ENCODE measurements at regions not wholly inside any gene's neighbourhood (a gene's known extent, or its start where the extent isn't known, plus 50 kb on each side); places are given as distances from the start of the nearest gene placed in this dataset.

GRCh38 chr11:93904716-93905115 lies 54.3 kb upstream of the VSTM5 start:
- no CpG with 5 or more reads among the region's 2 CpGs for WGBS (ENCODE audit: insufficient coverage)
- CTCF ChIA-PET, result interaction anchor here (1.5 kb wide), 1 partner anchor 9 kb away, joined by 4 read pairs; no protein-coding TSS in a partner anchor
- intact Hi-C loops (cut with micrococcal nuclease), result no loop called here
- Mint-ChIP-seq H3K27me3 (peaks cover 8% of the 10 kb centered on the region), H3K4me3 (no peak overlapping the region), H3K27ac (no peak overlapping the region), H3K9me3 (ENCODE audit: insufficient read depth) (no peaks in the 10 kb centered on the region), H3K4me1 (no peaks in the 10 kb centered on the region)
- no peak overlapping the region for H3K4me2 ChIP-seq (replicated peaks; ENCODE audit: low read depth, low read length, poor library complexity, severe bottlenecking)
- no peak overlapping the region for H3K4me3 ChIP-seq (ENCODE audit: control extremely low read depth in 1 of 5, extremely low read depth in 1 of 5, insufficient read depth in 1 of 5, low read depth in 2 of 5, low read length in 4 of 5)
- H3K27me3 ChIP-seq (replicated peaks in 1 of 4; ENCODE audit: control extremely low read depth in 1 of 4, control insufficient read depth in 3 of 4, insufficient read depth in 4 of 4, low read length in 3 of 4), result peaks cover 0 to 3% (median 0%) of the 10 kb centered on the region in 4 experiments
- ATAC-seq (ENCODE audit: low read depth) (no peak), DNase-seq (no peak)
- H3K27ac ChIP-seq (ENCODE audit: low read length in 2 of 2), result no peak overlapping the region
- no peaks in the 10 kb centered on the region for H3K79me2 ChIP-seq (ENCODE audit: control insufficient read depth, insufficient read depth, low read length)
- H3K4me1 ChIP-seq (ENCODE audit: control insufficient read depth in 2 of 2, insufficient read depth in 2 of 2, low read length in 2 of 2), result no peaks in the 10 kb centered on the region
- H3K36me3 ChIP-seq (replicated peaks in 1 of 2; ENCODE audit: control extremely low read depth in 1 of 2, control insufficient read depth in 1 of 2, extremely low read depth in 1 of 2, insufficient read depth in 2 of 2, low read length in 1 of 2), result no peaks in the 10 kb centered on the region
- POLR2A ChIA-PET, result no interaction called here
- no peak overlapping the region for H3K9ac ChIP-seq (ENCODE audit: low read length)
- H2AFZ ChIP-seq (ENCODE audit: insufficient read depth, low read depth, low read length, poor library complexity, severe bottlenecking), result no peak overlapping the region
- TF ChIP-seq, protein P1, sequence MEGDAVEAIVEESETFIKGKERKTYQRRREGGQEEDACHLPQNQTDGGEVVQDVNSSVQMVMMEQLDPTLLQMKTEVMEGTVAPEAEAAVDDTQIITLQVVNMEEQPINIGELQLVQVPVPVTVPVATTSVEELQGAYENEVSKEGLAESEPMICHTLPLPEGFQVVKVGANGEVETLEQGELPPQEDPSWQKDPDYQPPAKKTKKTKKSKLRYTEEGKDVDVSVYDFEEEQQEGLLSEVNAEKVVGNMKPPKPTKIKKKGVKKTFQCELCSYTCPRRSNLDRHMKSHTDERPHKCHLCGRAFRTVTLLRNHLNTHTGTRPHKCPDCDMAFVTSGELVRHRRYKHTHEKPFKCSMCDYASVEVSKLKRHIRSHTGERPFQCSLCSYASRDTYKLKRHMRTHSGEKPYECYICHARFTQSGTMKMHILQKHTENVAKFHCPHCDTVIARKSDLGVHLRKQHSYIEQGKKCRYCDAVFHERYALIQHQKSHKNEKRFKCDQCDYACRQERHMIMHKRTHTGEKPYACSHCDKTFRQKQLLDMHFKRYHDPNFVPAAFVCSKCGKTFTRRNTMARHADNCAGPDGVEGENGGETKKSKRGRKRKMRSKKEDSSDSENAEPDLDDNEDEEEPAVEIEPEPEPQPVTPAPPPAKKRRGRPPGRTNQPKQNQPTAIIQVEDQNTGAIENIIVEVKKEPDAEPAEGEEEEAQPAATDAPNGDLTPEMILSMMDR (IDR thresholded peaks at IDR 0.05), result no peak
- TF ChIP-seq EZH2 (IDR thresholded peaks at IDR 0.05; ENCODE audit: borderline replicate concordance, insufficient read depth, low read depth, low read length, poor library complexity, severe bottlenecking), result no peak
- no peaks in the 10 kb centered on the region for H4K20me1 ChIP-seq (ENCODE audit: control insufficient read depth, insufficient read depth, low read length, poor library complexity, severe bottlenecking)
- no peaks in the 10 kb centered on the region for H3K9me3 ChIP-seq (ENCODE audit: control extremely low read depth in 1 of 3, control insufficient read depth in 2 of 3, insufficient read depth in 1 of 3, low read length in 2 of 3)

DNA sequence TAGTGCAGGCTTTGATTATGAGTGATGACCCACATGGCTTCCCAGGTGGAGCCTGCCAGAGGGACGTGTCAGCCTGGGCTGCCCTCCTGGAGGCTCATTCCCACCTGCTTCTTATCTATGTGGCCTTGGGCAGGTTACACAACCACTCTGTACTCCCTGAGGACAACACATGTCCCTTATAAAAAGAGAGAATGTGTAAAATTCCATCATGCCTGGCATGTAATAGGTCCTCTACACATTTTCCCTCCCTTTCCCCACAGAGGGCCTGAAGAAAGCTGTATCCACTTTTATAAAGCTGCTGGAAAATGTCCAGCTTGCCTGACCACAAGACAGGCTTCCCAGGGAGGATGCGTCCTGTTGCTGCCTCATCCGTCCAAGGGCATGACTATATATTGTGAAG lies 55.0 kb upstream of the VSTM5 start:
- Mint-ChIP-seq H3K27ac (no peak overlapping the region), H3K27me3 (peaks cover 8% of the 10 kb centered on the region), H3K4me1 (no peaks in the 10 kb centered on the region), H3K4me3 (no peak overlapping the region), H3K9me3 (ENCODE audit: insufficient read depth) (no peaks in the 10 kb centered on the region)
- DNase-seq (no peak), ATAC-seq (ENCODE audit: low read depth) (no peak)
- WGBS (ENCODE audit: insufficient coverage), result no CpG with 5 or more reads among the region's 3 CpGs
- no peak overlapping the region for H3K27ac ChIP-seq (ENCODE audit: low read length in 2 of 2)
- no peaks in the 10 kb centered on the region for H3K9me3 ChIP-seq (ENCODE audit: control extremely low read depth in 1 of 3, control insufficient read depth in 2 of 3, insufficient read depth in 1 of 3, low read length in 2 of 3)
- H3K9ac ChIP-seq (ENCODE audit: low read length), result no peak overlapping the region
- CTCF ChIA-PET, result interaction anchor here (1.5 kb wide), 1 partner anchor 10 kb away, joined by 4 read pairs; no protein-coding TSS in a partner anchor
- H3K4me1 ChIP-seq (ENCODE audit: control insufficient read depth in 2 of 2, insufficient read depth in 2 of 2, low read length in 2 of 2), result no peaks in the 10 kb centered on the region
- intact Hi-C loops (cut with micrococcal nuclease), result no loop called here
- H3K4me2 ChIP-seq (replicated peaks; ENCODE audit: low read depth, low read length, poor library complexity, severe bottlenecking), result no peak overlapping the region
- TF ChIP-seq, protein P1 (IDR thresholded peaks at IDR 0.05), result no peak
- TF ChIP-seq EZH2 (IDR thresholded peaks at IDR 0.05; ENCODE audit: borderline replicate concordance, insufficient read depth, low read depth, low read length, poor library complexity, severe bottlenecking), result no peak
- POLR2A ChIA-PET, result no interaction called here
- no peak overlapping the region for H2AFZ ChIP-seq (ENCODE audit: insufficient read depth, low read depth, low read length, poor library complexity, severe bottlenecking)
- H3K4me3 ChIP-seq (ENCODE audit: control extremely low read depth in 1 of 5, extremely low read depth in 1 of 5, insufficient read depth in 1 of 5, low read depth in 2 of 5, low read length in 4 of 5), result no peak overlapping the region
- H3K36me3 ChIP-seq (replicated peaks in 1 of 2; ENCODE audit: control extremely low read depth in 1 of 2, control insufficient read depth in 1 of 2, extremely low read depth in 1 of 2, insufficient read depth in 2 of 2, low read length in 1 of 2), result no peaks in the 10 kb centered on the region
- no peaks in the 10 kb centered on the region for H4K20me1 ChIP-seq (ENCODE audit: control insufficient read depth, insufficient read depth, low read length, poor library complexity, severe bottlenecking)
- H3K27me3 ChIP-seq (replicated peaks in 1 of 4; ENCODE audit: control extremely low read depth in 1 of 4, control insufficient read depth in 3 of 4, insufficient read depth in 4 of 4, low read length in 3 of 4), result peaks cover 0 to 3% (median 0%) of the 10 kb centered on the region in 4 experiments
- no peaks in the 10 kb centered on the region for H3K79me2 ChIP-seq (ENCODE audit: control insufficient read depth, insufficient read depth, low read length)

Measured in B cell (primary cell).